ENCODE measurements at regions not wholly inside any gene's neighbourhood (a gene's known extent, or its start where the extent isn't known, plus 50 kb on each side); places are given as distances from the start of the nearest gene placed in this dataset.
A peak's percentile ranks its signal among the peaks of the same experiment; 100 is the strongest.

DNA sequence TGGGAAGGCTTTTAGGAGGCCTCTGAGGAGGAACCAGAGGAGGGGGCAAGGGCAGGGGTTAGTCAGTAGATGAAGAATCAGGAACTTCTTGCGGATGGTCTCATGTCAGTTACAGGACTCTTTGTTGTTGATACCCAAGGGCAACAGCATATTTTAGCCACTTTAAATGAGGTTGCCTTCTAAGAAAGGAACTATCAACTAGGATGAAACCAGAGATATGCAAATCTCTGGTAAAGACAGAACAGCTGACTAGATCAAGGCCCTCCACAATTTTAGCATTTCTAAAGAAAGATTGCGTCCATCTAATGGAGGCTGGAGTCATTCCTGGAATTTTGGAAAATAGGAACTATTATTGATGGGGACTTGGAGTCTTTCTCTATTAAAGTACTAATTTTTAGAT, 57.7 kb upstream of the KLF4 start (continued):
- TF ChIP-seq PHF8 (CRISPR knock-in tag; IDR thresholded peaks at IDR 0.05): no peak

DNA sequence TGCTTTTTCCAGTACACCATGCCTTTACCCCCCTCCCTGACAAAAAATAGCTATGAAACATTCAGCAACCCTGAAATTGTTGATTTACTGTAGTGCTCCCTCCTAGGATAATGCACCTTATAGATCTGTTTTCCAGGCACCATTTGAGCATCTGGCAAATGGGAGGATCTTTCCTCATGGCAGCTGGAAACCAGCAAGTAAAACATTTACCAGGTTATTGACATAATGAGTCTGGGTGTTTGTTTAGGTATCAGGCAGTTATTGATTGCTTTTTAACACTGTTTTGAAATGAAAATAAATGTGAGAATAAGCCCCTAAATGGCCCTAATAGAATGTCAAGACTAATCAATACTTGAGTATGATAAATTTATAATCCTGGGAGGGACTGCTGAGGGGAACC, 57.3 kb upstream of the KLF4 start:
- no peak overlapping the region for H3K4me2 ChIP-seq (ENCODE audit: low read depth, low read length)
- CTCF ChIA-PET (ENCODE audit: low intra/inter-chr PET ratio, low total read pairs): no interaction called here
- H3K27ac ChIP-seq (ENCODE audit: extremely low read length, insufficient read depth, low read length): no peak overlapping the region
- peak; percentile 88 for ATAC-seq
- no peak overlapping the region for H2AFZ ChIP-seq (ENCODE audit: low read length)
- H3K4me3 ChIP-seq (replicated peaks in 1 of 3; ENCODE audit: insufficient read depth in 1 of 3, low read depth in 2 of 3, low read length in 3 of 3): no peak overlapping the region
- H3K36me3 ChIP-seq (replicated peaks in 1 of 2; ENCODE audit: control insufficient read depth in 1 of 2, insufficient read depth in 2 of 2, low read length in 2 of 2): no peaks in the 10 kb centered on the region
- peaks cover 40% of the 10 kb centered on the region for H3K4me1 ChIP-seq (ENCODE audit: insufficient read depth, low read length)
- no peaks in the 10 kb centered on the region for H3K9me3 ChIP-seq (ENCODE audit: low read length)
- intact Hi-C loops (cut with micrococcal nuclease; ENCODE audit: unreplicated experiment): no loop called here
- H4K20me1 ChIP-seq (ENCODE audit: insufficient read depth, low read length): no peaks in the 10 kb centered on the region
- H3K27me3 ChIP-seq (ENCODE audit: control insufficient read depth in 1 of 2, insufficient read depth in 2 of 2, low read length in 2 of 2): peaks cover 0 to 15% of the 10 kb centered on the region in 2 experiments; a peak in 1 of 5 replicates
- POLR2A ChIA-PET: interaction anchor here (1.1 to 1.3 kb wide), 2 partner anchors 57 to 205 kb away, joined by 3 read pairs; partner anchors contain the start of gene KLF4
- peak; percentile 45 for DNase-seq (ENCODE audit: low spot score)
- no peak overlapping the region for H3K9ac ChIP-seq (ENCODE audit: insufficient read depth, low read depth, low read length)
- FAIRE-seq: peak; percentile 62
- no peaks in the 10 kb centered on the region for H3K79me2 ChIP-seq (ENCODE audit: insufficient read depth, low read length)
- in situ Hi-C loops (cut with HindIII; ENCODE audit: extremely low pct_ligation_motif_present, low pct_unique_long_range_greater_than_20kb): no loop called here
- BruUV-seq (replicated peaks): no TSS peak
- TF ChIP-seq ZNF644 (CRISPR knock-in tag; IDR thresholded peaks at IDR 0.05; ENCODE audit: low read depth): peak; percentile 64
- TF ChIP-seq, protein P1, sequence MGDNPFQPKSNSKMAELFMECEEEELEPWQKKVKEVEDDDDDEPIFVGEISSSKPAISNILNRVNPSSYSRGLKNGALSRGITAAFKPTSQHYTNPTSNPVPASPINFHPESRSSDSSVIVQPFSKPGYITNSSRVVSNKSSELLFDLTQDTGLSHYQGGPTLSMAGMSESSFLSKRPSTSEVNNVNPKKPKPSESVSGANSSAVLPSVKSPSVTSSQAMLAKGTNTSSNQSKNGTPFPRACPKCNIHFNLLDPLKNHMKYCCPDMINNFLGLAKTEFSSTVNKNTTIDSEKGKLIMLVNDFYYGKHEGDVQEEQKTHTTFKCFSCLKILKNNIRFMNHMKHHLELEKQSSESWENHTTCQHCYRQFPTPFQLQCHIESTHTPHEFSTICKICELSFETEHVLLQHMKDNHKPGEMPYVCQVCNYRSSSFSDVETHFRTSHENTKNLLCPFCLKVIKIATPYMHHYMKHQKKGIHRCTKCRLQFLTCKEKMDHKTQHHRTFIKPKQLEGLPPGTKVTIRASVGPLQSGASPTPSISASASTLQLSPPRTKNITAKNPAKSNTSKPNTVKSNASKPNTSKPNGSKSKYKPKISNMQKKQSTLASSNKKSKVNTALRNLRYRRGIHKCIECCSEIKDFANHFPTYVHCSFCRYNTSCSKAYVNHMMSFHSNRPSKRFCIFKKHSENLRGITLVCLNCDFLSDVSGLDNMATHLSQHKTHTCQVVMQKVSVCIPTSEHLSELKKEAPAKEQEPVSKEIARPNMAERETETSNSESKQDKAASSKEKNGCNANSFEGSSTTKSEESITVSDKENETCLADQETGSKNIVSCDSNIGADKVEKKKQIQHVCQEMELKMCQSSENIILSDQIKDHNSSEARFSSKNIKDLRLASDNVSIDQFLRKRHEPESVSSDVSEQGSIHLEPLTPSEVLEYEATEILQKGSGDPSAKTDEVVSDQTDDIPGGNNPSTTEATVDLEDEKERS (CRISPR knock-in tag; IDR thresholded peaks at IDR 0.05): no peak
- peak; percentile 88 for TF ChIP-seq KAT2B (IDR thresholded peaks at IDR 0.05; ENCODE audit: borderline replicate concordance, low read depth, low read length)
- TF ChIP-seq RARA (CRISPR knock-in tag; IDR thresholded peaks at IDR 0.05): peak; percentile 51
- TF ChIP-seq MIXL1 (CRISPR knock-in tag; IDR thresholded peaks at IDR 0.05): peak; percentile 70; the same call in 1 of the 2 replicates
- TF ChIP-seq ZNF333 (CRISPR knock-in tag; IDR thresholded peaks at IDR 0.05; ENCODE audit: borderline replicate concordance): no peak
- no peak for TF ChIP-seq JUN (CRISPR knock-in tag; IDR thresholded peaks at IDR 0.05)
- TF ChIP-seq HMG20A (CRISPR knock-in tag; IDR thresholded peaks at IDR 0.05; ENCODE audit: borderline replicate concordance): peak; percentile 33; the same call in 1 of the 2 replicates
- TF ChIP-seq, protein P2, sequence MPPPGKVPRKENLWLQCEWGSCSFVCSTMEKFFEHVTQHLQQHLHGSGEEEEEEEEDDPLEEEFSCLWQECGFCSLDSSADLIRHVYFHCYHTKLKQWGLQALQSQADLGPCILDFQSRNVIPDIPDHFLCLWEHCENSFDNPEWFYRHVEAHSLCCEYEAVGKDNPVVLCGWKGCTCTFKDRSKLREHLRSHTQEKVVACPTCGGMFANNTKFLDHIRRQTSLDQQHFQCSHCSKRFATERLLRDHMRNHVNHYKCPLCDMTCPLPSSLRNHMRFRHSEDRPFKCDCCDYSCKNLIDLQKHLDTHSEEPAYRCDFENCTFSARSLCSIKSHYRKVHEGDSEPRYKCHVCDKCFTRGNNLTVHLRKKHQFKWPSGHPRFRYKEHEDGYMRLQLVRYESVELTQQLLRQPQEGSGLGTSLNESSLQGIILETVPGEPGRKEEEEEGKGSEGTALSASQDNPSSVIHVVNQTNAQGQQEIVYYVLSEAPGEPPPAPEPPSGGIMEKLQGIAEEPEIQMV (CRISPR knock-in tag; IDR thresholded peaks at IDR 0.05; ENCODE audit: low read depth): no peak
- no peak for TF ChIP-seq ZNF432 (CRISPR knock-in tag; IDR thresholded peaks at IDR 0.05; ENCODE audit: borderline replicate concordance)
- peak; percentile 77 for TF ChIP-seq ZNF629 (CRISPR knock-in tag; conservative IDR thresholded peaks at IDR 0.05)
- TF ChIP-seq YEATS2 (CRISPR knock-in tag; IDR thresholded peaks at IDR 0.05; ENCODE audit: borderline replicate concordance): no peak
- TF ChIP-seq ONECUT2 (CRISPR knock-in tag; IDR thresholded peaks at IDR 0.05): peak; percentile 94
- TF ChIP-seq ZNF780A (CRISPR knock-in tag; IDR thresholded peaks at IDR 0.05): no peak
- no peak for TF ChIP-seq ZNF678 (CRISPR knock-in tag; IDR thresholded peaks at IDR 0.05)

Measured in HepG2 (cell line).